GM12878 (cell line): ENCODE measurements at regions not wholly inside any gene's neighbourhood (a gene's known extent, or its start where the extent isn't known, plus 50 kb on each side); places are given as distances from the start of the nearest gene placed in this dataset.

Source experiments
- ATAC-seq: fragments of 200-7000 bp; cut with Tn5 transposase; 3 replicates; pipeline ENCODE4 v1.9.1; 2020; ENCODE audit warnings: mild to moderate bottlenecking, moderate library complexity
- BruUV-seq: library from RNA; stranded (reverse); fragments of 400-500 nt; replicated peaks from 2 replicates; lab custom pipeline; 2021; lab: Mats Ljungman, UMichigan
- CTCF ChIA-PET: fragments of 300-600 bp; sonication (Branson Sonifier 250); formaldehyde crosslinking; extraction: SDS; loops from one replicate; lab custom pipeline; 2021; ENCODE audit warnings: inconsistent platforms; lab: Yijun Ruan, JAX
- POLR2A ChIA-PET: fragments of 350-600 bp; formaldehyde crosslinking; extraction: SDS; loops from one replicate; lab custom pipeline; 2021; ENCODE audit warnings: inconsistent platforms; lab: Charles Lee
- RAD21 ChIA-PET: fragments of 300-600 bp; sonication (Branson Sonifier 250); formaldehyde crosslinking; loops from one replicate; lab custom pipeline; 2023; ENCODE audit warnings: antibody characterized with exemption; ENCODE audit not compliant: unreplicated experiment; lab: Charles Lee
- SMC1A ChIA-PET: fragments of 300-600 bp; sonication (Branson Sonifier 250); formaldehyde crosslinking; loops from one replicate; lab custom pipeline; 2023; ENCODE audit not compliant: unreplicated experiment, uncharacterized antibody; lab: Charles Lee
- DNase-seq: peaks from one replicate; pipeline ENCODE4 v3.0.0-alpha.2; 2011; ENCODE audit warnings: low read depth, low spot score
- FAIRE-seq: peaks from 3 replicates; lab custom pipeline; 2011; peaks lifted over from hg19 to GRCh38; lab: Jason Lieb, UNC
- H2AFZ ChIP-seq: 2 replicates; pipeline ENCODE4 v1.6.0; 2011; ENCODE audit warnings: low read depth, low read length, control low read depth; ENCODE audit not compliant: control insufficient read depth
- H3K27ac ChIP-seq: 2 replicates; pipeline ENCODE4 v1.5.1; 2011; ENCODE audit warnings: control low read depth; ENCODE audit not compliant: control insufficient read depth, insufficient read depth
- H3K27me3 ChIP-seq, 2 experiments: replicated peaks in 1 of 2; 2 replicates each; pipeline versions ENCODE4 v1.6.0 to v1.6.1; 2011; ENCODE audit warnings: low read length in 1 of 2; ENCODE audit not compliant: control insufficient read depth in 2 of 2, insufficient read depth in 2 of 2
- H3K36me3 ChIP-seq, 2 experiments: 2 replicates each; pipeline ENCODE4 v1.5.1; 2011; ENCODE audit warnings: low read length in 1 of 2; ENCODE audit not compliant: control insufficient read depth in 2 of 2, insufficient read depth in 2 of 2
- H3K4me1 ChIP-seq: 2 replicates; pipeline ENCODE4 v1.6.1; 2011; ENCODE audit warnings: mild to moderate bottlenecking, low read length, moderate library complexity, mixed read lengths; ENCODE audit not compliant: control insufficient read depth, insufficient read depth
- H3K4me2 ChIP-seq: 2 replicates; pipeline ENCODE4 v1.6.0; 2011; ENCODE audit warnings: control low read depth; ENCODE audit not compliant: control insufficient read depth, insufficient read depth
- H3K4me3 ChIP-seq: fragments of 200-600 bp; sonication (generic); 2 replicates; pipeline ENCODE4 v1.5.1; 2016
- H3K79me2 ChIP-seq: 2 replicates; pipeline ENCODE4 v1.6.0; 2011; ENCODE audit warnings: low read length; ENCODE audit not compliant: control insufficient read depth, insufficient read depth
- H3K9ac ChIP-seq: 2 replicates; pipeline ENCODE4 v1.8.0; 2011; ENCODE audit warnings: low read length, control low read depth, mixed read lengths; ENCODE audit not compliant: control insufficient read depth, insufficient read depth
- H3K9me3 ChIP-seq: replicated peaks from 3 replicates; pipeline ENCODE4 v1.5.1; 2011; ENCODE audit warnings: mild to moderate bottlenecking, low read length; ENCODE audit not compliant: control insufficient read depth, insufficient read depth
- H4K20me1 ChIP-seq: 2 replicates; pipeline ENCODE4 v1.6.0; 2011; ENCODE audit not compliant: control insufficient read depth, insufficient read depth
- CEBPB ChIP-seq, 2 experiments: fragments of 150-350 bp in 1 of 2; IDR thresholded peaks; 2 replicates each; pipeline ENCODE4 v1.6.1; 2012 to 2014; ENCODE audit warnings: low read depth in 2 of 2, low read length in 2 of 2, borderline replicate concordance in 1 of 2, inconsistent platforms in 1 of 2
- JUNB ChIP-seq: IDR thresholded peaks from 2 replicates; pipeline ENCODE4 v1.6.1; 2016; ENCODE audit warnings: antibody characterized with exemption, mild to moderate bottlenecking
- ZBTB11 ChIP-seq: fragments of 450-650 bp; formaldehyde crosslinking; IDR thresholded peaks from 2 replicates; pipeline ENCODE4 v1.5.0; 2022; ENCODE audit warnings: mild to moderate bottlenecking, missing genetic modification characterization
- ZNF384 ChIP-seq: IDR thresholded peaks from 2 replicates; pipeline ENCODE4 v1.6.1; 2012; ENCODE audit warnings: low read depth, mild to moderate bottlenecking, low read length, improper control_type of control experiment, borderline replicate concordance
- WGBS: methylation state at CpG from one replicate; pipeline ENCODE4 v1.1.6; 2016; ENCODE audit warnings: low lambda C conversion rate; ENCODE audit not compliant: insufficient replicate concordance, insufficient coverage; ENCODE audit errors: missing lambda C conversion rate; 5-methylcytosine and 5-hydroxymethylcytosine counted together
- in situ Hi-C: fragments of 300-500 bp; cut with MboI; formaldehyde crosslinking; loops from 9 replicates; pipeline ENCODE4 v1.14.3; 2018; ENCODE audit warnings: mixed read lengths
- intact Hi-C: fragments of 100-400 bp; cut with micrococcal nuclease; formaldehyde crosslinking; loops from one replicate; pipeline ENCODE4 v1.14.2; 2022; ENCODE audit not compliant: unreplicated experiment

DNA sequence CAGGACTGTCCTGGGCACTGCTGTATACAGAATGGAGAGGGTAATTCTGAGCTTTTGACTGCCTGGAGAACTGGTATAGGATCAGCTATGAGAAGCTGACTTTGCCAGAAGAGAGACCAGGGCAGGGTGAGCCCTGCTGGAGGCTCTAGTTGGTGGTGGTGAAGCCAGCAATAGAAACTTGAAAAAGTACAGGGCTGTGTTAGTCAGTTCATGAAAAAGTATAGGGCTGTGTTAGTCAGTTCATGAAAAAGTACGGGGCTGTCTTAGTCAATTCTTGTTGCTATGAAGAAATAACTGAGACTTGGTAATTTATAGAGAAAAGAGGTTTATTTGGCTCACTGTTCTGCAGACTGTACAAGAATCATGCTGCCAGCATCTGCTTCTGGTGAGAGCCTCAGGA lies 63.5 kb upstream of the C2CD4B start (continued):
- no peak for TF ChIP-seq ZBTB11
- TF ChIP-seq, all 136 proteins: peak for 0

GRCh38 chr15:62231856-62232255 lies 66.8 kb upstream of the C2CD4B start:
- no peaks in the 10 kb centered on the region for H3K27me3 ChIP-seq
- no peaks in the 10 kb centered on the region for H3K4me1 ChIP-seq
- no peak overlapping the region for H3K4me3 ChIP-seq
- TF ChIP-seq JUNB (no peak), ZNF384 (no peak), CEBPB (IDR thresholded peaks at IDR 0.05; ENCODE audit: borderline replicate concordance in 1 of 2, low read depth in 2 of 2, low read length in 2 of 2) (no peak)
- ATAC-seq (no peak), DNase-seq (no peak), FAIRE-seq (no peak)
- H3K4me2 ChIP-seq = no peak overlapping the region
- H3K9ac ChIP-seq = no peak overlapping the region
- no TSS peak for BruUV-seq
- H3K79me2 ChIP-seq = no peaks in the 10 kb centered on the region
- no peaks in the 10 kb centered on the region for H3K9me3 ChIP-seq
- SMC1A ChIA-PET = no interaction called here
- H4K20me1 ChIP-seq = no peaks in the 10 kb centered on the region
- CTCF ChIA-PET = interaction anchor here (0.8 kb wide), 1 partner anchor 1533 kb away, joined by 3 read pairs; no protein-coding TSS in a partner anchor
- in situ Hi-C loops = no loop called here
- no peak overlapping the region for H3K27ac ChIP-seq
- RAD21 ChIA-PET = no interaction called here
- 11% methylated on average over 3 of the region's 3 CpGs for WGBS
- intact Hi-C loops = no loop called here
- POLR2A ChIA-PET = interaction anchor here (0.6 kb wide), 1 partner anchor 1821 kb away, joined by 3 read pairs; no protein-coding TSS in a partner anchor
- no peaks in the 10 kb centered on the region for H3K36me3 ChIP-seq
- H2AFZ ChIP-seq = no peak overlapping the region
